ENCODE measurements at regions not wholly inside any gene's neighbourhood (a gene's known extent, or its start where the extent isn't known, plus 50 kb on each side); places are given as distances from the start of the nearest gene placed in this dataset.

DNA sequence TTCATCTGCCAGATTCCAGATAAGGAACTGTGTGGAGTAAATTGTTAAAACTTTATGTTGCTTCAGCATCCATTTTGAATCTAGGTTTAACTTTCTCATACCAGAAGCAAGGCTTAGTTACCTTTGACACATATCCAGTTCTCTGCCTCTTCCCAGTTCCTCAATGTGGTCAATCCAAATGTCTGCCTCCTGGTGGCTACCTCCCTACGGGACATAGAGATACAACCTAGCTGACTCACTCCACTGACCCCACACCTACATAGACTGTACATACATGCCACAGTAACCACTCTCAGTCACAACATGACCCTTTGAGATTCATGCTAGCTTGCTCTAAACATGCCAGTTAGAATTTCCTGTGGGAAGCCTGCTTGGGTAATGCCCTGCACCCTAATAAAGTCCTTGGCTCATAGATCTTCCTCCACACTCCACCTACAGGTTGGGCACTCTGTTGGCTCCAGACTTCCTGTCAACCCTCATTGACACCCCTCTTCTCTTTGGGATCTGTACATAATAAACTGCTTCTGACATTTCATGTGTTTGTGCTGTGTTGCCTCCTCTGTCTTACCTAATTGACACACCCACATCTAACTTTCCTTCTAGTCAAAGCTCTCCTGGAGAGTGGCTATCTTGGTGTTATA lies 278.1 kb downstream of the HTR7 start:
- H3K4me1 ChIP-seq (ENCODE audit: insufficient read depth, low read length): no peaks in the 10 kb centered on the region
- Mint-ChIP-seq H3K27ac (no peak overlapping the region), H3K4me1 (no peaks in the 10 kb centered on the region), H3K9me3 (peaks cover 0 to under 1% (median 0%) of the 10 kb centered on the region in 5 donors), H3K4me3 (no peak overlapping the region), H3K27me3 (no peaks in the 10 kb centered on the region), H3K36me3 (no peaks in the 10 kb centered on the region)
- H3K27me3 ChIP-seq (ENCODE audit: insufficient read depth, low read length, poor library complexity, severe bottlenecking): no peaks in the 10 kb centered on the region
- H3K9me3 ChIP-seq (ENCODE audit: low read length): no peaks in the 10 kb centered on the region
- no peak overlapping the region for H3K4me3 ChIP-seq (ENCODE audit: low read length)
- H3K27ac ChIP-seq (ENCODE audit: low read depth, low read length): no peak overlapping the region
- H3K36me3 ChIP-seq (ENCODE audit: insufficient read depth, low read length): no peaks in the 10 kb centered on the region
- no peak for DNase-seq
- POLR2A ChIA-PET: no interaction called here
- CTCF ChIA-PET: no interaction called here

DNA sequence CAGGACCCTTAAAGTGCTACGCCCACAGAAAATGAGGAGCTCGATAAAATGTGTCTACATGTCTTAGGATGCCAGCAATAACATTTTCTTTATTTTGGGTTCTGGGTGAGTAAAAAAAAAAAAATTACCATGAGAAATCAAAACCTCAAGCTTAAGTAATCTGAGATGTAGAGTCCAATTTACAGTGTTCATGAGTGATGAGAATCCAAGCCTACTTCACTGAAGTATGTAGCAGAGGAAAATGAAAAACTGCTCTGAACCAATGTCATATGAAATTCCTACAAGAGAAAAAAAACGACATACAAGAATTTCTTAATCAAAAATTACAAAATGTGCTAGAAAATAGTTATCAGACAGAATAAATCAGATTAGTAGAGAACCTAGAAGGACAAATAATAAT lies 274.4 kb downstream of the HTR7 start:
- POLR2A ChIA-PET: no interaction called here
- no peaks in the 10 kb centered on the region for H3K36me3 Mint-ChIP-seq
- DNase-seq: no peak
- H3K9me3 Mint-ChIP-seq: peaks cover 0 to 4% (median 0%) of the 10 kb centered on the region in 5 donors
- Histone ChIP-seq H3K27ac (ENCODE audit: low read depth, low read length) (no peak overlapping the region), H3K27me3 (ENCODE audit: insufficient read depth, low read length, poor library complexity, severe bottlenecking) (no peaks in the 10 kb centered on the region), H3K4me3 (ENCODE audit: low read length) (no peak overlapping the region), H3K36me3 (ENCODE audit: insufficient read depth, low read length) (no peaks in the 10 kb centered on the region), H3K9me3 (ENCODE audit: low read length) (no peaks in the 10 kb centered on the region), H3K4me1 (ENCODE audit: insufficient read depth, low read length) (no peaks in the 10 kb centered on the region)
- no peak overlapping the region for H3K27ac Mint-ChIP-seq
- CTCF ChIA-PET: no interaction called here
- no peak overlapping the region for H3K4me3 Mint-ChIP-seq
- no peaks in the 10 kb centered on the region for H3K4me1 Mint-ChIP-seq
- no peaks in the 10 kb centered on the region for H3K27me3 Mint-ChIP-seq

DNA sequence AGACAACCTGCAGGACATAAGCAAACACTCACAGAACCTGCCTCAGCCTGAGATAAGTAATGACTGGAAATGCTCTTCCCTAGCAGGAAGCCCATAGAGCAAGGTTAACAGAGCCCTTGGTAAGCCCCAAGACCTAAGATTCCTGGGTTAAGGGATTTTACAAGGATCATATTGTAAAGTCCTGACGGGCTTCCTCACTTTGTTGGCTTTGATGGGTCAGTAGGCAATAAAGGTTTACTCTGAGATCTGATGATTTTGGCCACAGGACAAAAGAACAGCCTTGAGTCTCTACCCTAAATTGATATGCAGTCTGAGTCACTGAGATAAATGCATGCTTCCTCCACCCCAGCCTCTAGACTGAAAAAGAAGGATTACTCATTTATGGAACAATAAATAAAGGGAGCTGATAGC lies 270.8 kb downstream of the HTR7 start:
- H3K4me3 Mint-ChIP-seq: no peak overlapping the region
- CTCF ChIA-PET: no interaction called here

GRCh38 chr10:90587561-90587960 lies 270.3 kb downstream of the HTR7 start:
- CTCF ChIA-PET: no interaction called here
- Mint-ChIP-seq H3K4me3 (no peak overlapping the region), H3K9me3 (peaks cover 0 to 4% (median 0%) of the 10 kb centered on the region in 5 donors), H3K4me1 (no peaks in the 10 kb centered on the region), H3K27me3 (no peaks in the 10 kb centered on the region), H3K36me3 (no peaks in the 10 kb centered on the region), H3K27ac (no peak overlapping the region)
- Histone ChIP-seq H3K4me3 (ENCODE audit: low read length) (no peak overlapping the region), H3K27me3 (ENCODE audit: insufficient read depth, low read length, poor library complexity, severe bottlenecking) (no peaks in the 10 kb centered on the region), H3K27ac (ENCODE audit: low read depth, low read length) (no peak overlapping the region), H3K9me3 (ENCODE audit: low read length) (no peaks in the 10 kb centered on the region), H3K4me1 (ENCODE audit: insufficient read depth, low read length) (no peaks in the 10 kb centered on the region), H3K36me3 (ENCODE audit: insufficient read depth, low read length) (no peaks in the 10 kb centered on the region)
- POLR2A ChIA-PET: no interaction called here
- no peak for DNase-seq

More for the DNA sequence above, 270.8 kb downstream of the HTR7 start:
- Histone ChIP-seq H3K4me1 (ENCODE audit: insufficient read depth, low read length) (no peaks in the 10 kb centered on the region), H3K36me3 (ENCODE audit: insufficient read depth, low read length) (no peaks in the 10 kb centered on the region), H3K9me3 (ENCODE audit: low read length) (no peaks in the 10 kb centered on the region), H3K4me3 (ENCODE audit: low read length) (no peak overlapping the region), H3K27me3 (ENCODE audit: insufficient read depth, low read length, poor library complexity, severe bottlenecking) (no peaks in the 10 kb centered on the region), H3K27ac (ENCODE audit: low read depth, low read length) (no peak overlapping the region)
- no peak for DNase-seq
- H3K9me3 Mint-ChIP-seq: peaks cover 0 to 4% (median 0%) of the 10 kb centered on the region in 5 donors
- no peaks in the 10 kb centered on the region for H3K36me3 Mint-ChIP-seq
- no peak overlapping the region for H3K27ac Mint-ChIP-seq
- no peaks in the 10 kb centered on the region for H3K27me3 Mint-ChIP-seq
- POLR2A ChIA-PET: no interaction called here
- H3K4me1 Mint-ChIP-seq: no peaks in the 10 kb centered on the region

DNA sequence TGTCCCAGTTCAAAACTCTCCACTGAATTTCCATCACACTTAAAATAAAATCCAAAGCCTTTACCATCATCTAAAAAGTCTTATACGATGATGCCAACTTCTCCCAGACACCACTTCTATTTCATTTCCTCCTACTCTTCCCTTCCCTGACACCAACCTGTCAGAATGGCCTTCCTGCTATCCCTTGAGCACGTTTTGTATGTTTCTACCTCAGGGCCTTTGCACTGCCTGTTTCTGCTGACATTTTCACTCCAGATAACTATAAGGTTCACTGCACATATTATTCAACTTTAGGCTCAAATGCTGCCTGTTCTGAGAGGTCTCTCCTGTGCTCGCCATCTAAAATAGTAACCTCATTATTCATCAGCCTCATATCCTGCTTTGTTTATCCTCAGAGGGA lies 269.6 kb downstream of the HTR7 start:
- CTCF ChIA-PET: no interaction called here
- POLR2A ChIA-PET: no interaction called here
- no peak overlapping the region for H3K4me3 ChIP-seq (ENCODE audit: low read length)

GRCh38 chr10:90589825-90590224 lies 268.0 kb downstream of the HTR7 start:
- no peaks in the 10 kb centered on the region for H3K4me1 ChIP-seq (ENCODE audit: insufficient read depth, low read length)
- no peak overlapping the region for H3K27ac ChIP-seq (ENCODE audit: low read depth, low read length)
- Mint-ChIP-seq H3K27me3 (peaks cover 0 to 2% of the 10 kb centered on the region in 2 donors), H3K9me3 (peaks cover 0 to 4% (median 0%) of the 10 kb centered on the region in 5 donors), H3K4me1 (no peaks in the 10 kb centered on the region), H3K4me3 (no peak overlapping the region), H3K27ac (no peak overlapping the region), H3K36me3 (no peaks in the 10 kb centered on the region)
- no peaks in the 10 kb centered on the region for H3K9me3 ChIP-seq (ENCODE audit: low read length)
- POLR2A ChIA-PET: no interaction called here
- H3K4me3 ChIP-seq (ENCODE audit: low read length): no peak overlapping the region
- CTCF ChIA-PET: no interaction called here
- no peaks in the 10 kb centered on the region for H3K27me3 ChIP-seq (ENCODE audit: insufficient read depth, low read length, poor library complexity, severe bottlenecking)
- no peaks in the 10 kb centered on the region for H3K36me3 ChIP-seq (ENCODE audit: insufficient read depth, low read length)
- no peak for DNase-seq

More for the DNA sequence above, 269.6 kb downstream of the HTR7 start:
- H3K4me3 Mint-ChIP-seq: peak overlapping the region in 1 of 7 donors; percentile 6
- H3K27ac Mint-ChIP-seq: no peak overlapping the region
- H3K4me1 ChIP-seq (ENCODE audit: insufficient read depth, low read length): no peaks in the 10 kb centered on the region
- no peaks in the 10 kb centered on the region for H3K36me3 Mint-ChIP-seq
- H3K4me1 Mint-ChIP-seq: no peaks in the 10 kb centered on the region
- H3K27me3 ChIP-seq (ENCODE audit: insufficient read depth, low read length, poor library complexity, severe bottlenecking): no peaks in the 10 kb centered on the region
- H3K9me3 Mint-ChIP-seq: peaks cover 0 to 4% (median 0%) of the 10 kb centered on the region in 5 donors
- H3K27ac ChIP-seq (ENCODE audit: low read depth, low read length): no peak overlapping the region
- no peaks in the 10 kb centered on the region for H3K9me3 ChIP-seq (ENCODE audit: low read length)
- no peak for DNase-seq
- H3K36me3 ChIP-seq (ENCODE audit: insufficient read depth, low read length): no peaks in the 10 kb centered on the region
- no peaks in the 10 kb centered on the region for H3K27me3 Mint-ChIP-seq

DNA sequence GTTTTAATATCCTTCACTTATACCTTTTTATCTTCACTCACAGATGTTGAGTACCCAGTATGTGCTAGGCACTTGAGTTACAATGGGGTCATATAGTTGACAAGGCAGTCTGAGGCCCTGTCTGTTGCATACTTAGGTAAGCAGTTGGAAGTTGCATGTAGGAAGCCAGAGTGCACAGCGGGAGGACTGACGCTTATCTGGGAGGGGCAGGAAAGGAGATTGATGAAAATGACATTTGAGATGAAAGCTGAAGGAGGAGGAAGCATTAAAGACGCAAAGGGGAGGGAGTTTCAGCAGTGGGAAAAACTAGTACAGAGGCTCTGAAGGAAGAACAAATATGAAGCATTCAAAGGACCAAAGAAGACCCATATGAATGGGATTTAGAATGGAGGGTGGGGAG lies 266.2 kb downstream of the HTR7 start:
- Histone ChIP-seq H3K9me3 (ENCODE audit: low read length) (no peaks in the 10 kb centered on the region), H3K27ac (ENCODE audit: low read depth, low read length) (no peak overlapping the region), H3K4me3 (ENCODE audit: low read length) (no peak overlapping the region), H3K4me1 (ENCODE audit: insufficient read depth, low read length) (no peaks in the 10 kb centered on the region), H3K36me3 (ENCODE audit: insufficient read depth, low read length) (no peaks in the 10 kb centered on the region), H3K27me3 (ENCODE audit: insufficient read depth, low read length, poor library complexity, severe bottlenecking) (no peaks in the 10 kb centered on the region)
- peaks cover 0 to 2% of the 10 kb centered on the region in 2 donors for H3K27me3 Mint-ChIP-seq
- peak overlapping the region in 1 of 8 donors; percentile 9 for H3K27ac Mint-ChIP-seq
- CTCF ChIA-PET: no interaction called here
- no peaks in the 10 kb centered on the region for H3K4me1 Mint-ChIP-seq
- POLR2A ChIA-PET: no interaction called here
- no peaks in the 10 kb centered on the region for H3K36me3 Mint-ChIP-seq
- H3K9me3 Mint-ChIP-seq: peaks cover 0 to 4% (median 0%) of the 10 kb centered on the region in 5 donors
- no peak overlapping the region for H3K4me3 Mint-ChIP-seq
- DNase-seq: no peak

GRCh38 chr10:90592638-90593302 lies 265.1 kb downstream of the HTR7 start:
- Mint-ChIP-seq H3K27ac (peak overlapping the region in 1 of 8 donors; percentile 55), H3K36me3 (no peaks in the 10 kb centered on the region), H3K4me3 (no peak overlapping the region), H3K4me1 (no peaks in the 10 kb centered on the region), H3K27me3 (peaks cover 0 to 2% of the 10 kb centered on the region in 2 donors), H3K9me3 (peaks cover 0 to 4% (median 0%) of the 10 kb centered on the region in 5 donors)
- Histone ChIP-seq H3K36me3 (ENCODE audit: insufficient read depth, low read length) (no peaks in the 10 kb centered on the region), H3K4me3 (ENCODE audit: low read length) (no peak overlapping the region), H3K27ac (ENCODE audit: low read depth, low read length) (no peak overlapping the region), H3K27me3 (ENCODE audit: insufficient read depth, low read length, poor library complexity, severe bottlenecking) (no peaks in the 10 kb centered on the region), H3K9me3 (ENCODE audit: low read length) (no peaks in the 10 kb centered on the region), H3K4me1 (ENCODE audit: insufficient read depth, low read length) (no peaks in the 10 kb centered on the region)
- ChIA-PET CTCF (interaction anchor here (1.4 kb wide), 1 partner anchor 22 kb away, joined by 3 read pairs; no protein-coding TSS in a partner anchor), POLR2A (no interaction called here)
- DNase-seq: no peak
